IPS DF 19.7 (cell line): ENCODE measurements at regions not wholly inside any gene's neighbourhood (a gene's known extent, or its start where the extent isn't known, plus 50 kb on each side); places are given as distances from the start of the nearest gene placed in this dataset.
"Not testable (repeated sequence)": the region's sequence is repeated elsewhere in the genome, so short reads cannot be mapped to it uniquely, and the experiment has no call there.

ENCODE experiments used
- DNase-seq: peaks from one replicate; pipeline ENCODE4 v3.0.0-alpha.2; 2013; ENCODE audit warnings: low read depth, low spot score

- no peak for DNase-seq
Measured at GRCh38 chr16:7843261-7843660, 510.6 kb downstream of the RBFOX1 start.

GRCh38 chr16:7839568-7839967 is 506.9 kb downstream of the RBFOX1 start:
- DNase-seq = no peak

- no peak for DNase-seq
Measured at GRCh38 chr16:7834771-7835431, 502.3 kb downstream of the RBFOX1 start.

- DNase-seq = no peak
Measured at GRCh38 chr16:7820816-7821215, 488.2 kb downstream of the RBFOX1 start.

GRCh38 chr16:7805686-7806396 is 473.2 kb downstream of the RBFOX1 start:
- DNase-seq = no peak

- no peak for DNase-seq
Measured at GRCh38 chr16:7804635-7805195, 472.1 kb downstream of the RBFOX1 start.

- no peak for DNase-seq
Measured at GRCh38 chr16:7792346-7792745, 459.7 kb downstream of the RBFOX1 start.

GRCh38 chr16:7791028-7791590 is 458.5 kb downstream of the RBFOX1 start:
- DNase-seq = no peak

- DNase-seq = no peak
Measured at GRCh38 chr16:7775072-7775488, 442.4 kb downstream of the RBFOX1 start.

GRCh38 chr16:7772722-7773121 is 440.1 kb downstream of the RBFOX1 start:
- DNase-seq = no peak

GRCh38 chr16:7769091-7769490 is 436.4 kb downstream of the RBFOX1 start:
- DNase-seq = not testable (repeated sequence)

- peak; percentile 57 for DNase-seq
Measured at GRCh38 chr16:7765079-7765550, 432.5 kb downstream of the RBFOX1 start.

GRCh38 chr16:7763111-7763510 is 430.5 kb downstream of the RBFOX1 start:
- DNase-seq = no peak
